ENCODE measurements at regions not wholly inside any gene's neighbourhood (a gene's known extent, or its start where the extent isn't known, plus 50 kb on each side); places are given as distances from the start of the nearest gene placed in this dataset.
"Not testable (repeated sequence)": the region's sequence is repeated elsewhere in the genome, so short reads cannot be mapped to it uniquely, and the experiment has no call there.

GRCh38 chr9:78905387-78905786 lies 608.5 kb downstream of the PSAT1 start:
- DNase-seq (ENCODE audit: extremely low read depth in 1 of 11, low read depth in 9 of 11, low spot score in 4 of 11): no peak

GRCh38 chr9:78905986-78906755 lies 609.2 kb downstream of the PSAT1 start:
- peak in 9 of 11 donors; percentile 13 to 41 (median 23) for DNase-seq (ENCODE audit: extremely low read depth in 1 of 11, low read depth in 9 of 11, low spot score in 4 of 11)

GRCh38 chr9:78909566-78909965 lies 612.6 kb downstream of the PSAT1 start:
- DNase-seq (ENCODE audit: extremely low read depth in 1 of 11, low read depth in 9 of 11, low spot score in 4 of 11): no peak

GRCh38 chr9:78916884-78917283 lies 620.0 kb downstream of the PSAT1 start:
- DNase-seq (ENCODE audit: extremely low read depth in 1 of 11, low read depth in 9 of 11, low spot score in 4 of 11): not testable (repeated sequence)

- no peak for DNase-seq (ENCODE audit: extremely low read depth in 1 of 11, low read depth in 9 of 11, low spot score in 4 of 11)
These were observed 622.1 kb downstream of the PSAT1 start for GRCh38 chr9:78918976-78919375.

GRCh38 chr9:78919701-78920100 lies 622.8 kb downstream of the PSAT1 start:
- no peak for DNase-seq (ENCODE audit: extremely low read depth in 1 of 11, low read depth in 9 of 11, low spot score in 4 of 11)

GRCh38 chr9:78921341-78921740 lies 624.4 kb downstream of the PSAT1 start:
- no peak for DNase-seq (ENCODE audit: extremely low read depth in 1 of 11, low read depth in 9 of 11, low spot score in 4 of 11)

- DNase-seq (ENCODE audit: extremely low read depth in 1 of 11, low read depth in 9 of 11, low spot score in 4 of 11): no peak
These were observed 627.2 kb downstream of the PSAT1 start for GRCh38 chr9:78923966-78924659.

- DNase-seq (ENCODE audit: extremely low read depth in 1 of 11, low read depth in 9 of 11, low spot score in 4 of 11): no peak
These were observed 630.4 kb downstream of the PSAT1 start for GRCh38 chr9:78927099-78927940.

- peak in 10 of 11 donors; percentile 21 to 77 (median 58) for DNase-seq (ENCODE audit: extremely low read depth in 1 of 11, low read depth in 9 of 11, low spot score in 4 of 11)
These were observed 631.9 kb downstream of the PSAT1 start for GRCh38 chr9:78928625-78929405.

- no peak for DNase-seq (ENCODE audit: extremely low read depth in 1 of 11, low read depth in 9 of 11, low spot score in 4 of 11)
These were observed 633.4 kb downstream of the PSAT1 start for GRCh38 chr9:78930281-78930680.

- DNase-seq (ENCODE audit: extremely low read depth in 1 of 11, low read depth in 9 of 11, low spot score in 4 of 11): no peak
These were observed 636.1 kb downstream of the PSAT1 start for GRCh38 chr9:78932849-78933627.

- DNase-seq (ENCODE audit: extremely low read depth in 1 of 11, low read depth in 9 of 11, low spot score in 4 of 11): no peak
These were observed 636.9 kb upstream of the TLE4 start for GRCh38 chr9:78934880-78935279.

- no peak for DNase-seq (ENCODE audit: extremely low read depth in 1 of 11, low read depth in 9 of 11, low spot score in 4 of 11)
These were observed 632.9 kb upstream of the TLE4 start for GRCh38 chr9:78938821-78939220.

- peak in 1 of 11 donors; percentile 25 for DNase-seq (ENCODE audit: extremely low read depth in 1 of 11, low read depth in 9 of 11, low spot score in 4 of 11)
These were observed 632.3 kb upstream of the TLE4 start for GRCh38 chr9:78939311-78940065.

- no peak for DNase-seq (ENCODE audit: extremely low read depth in 1 of 11, low read depth in 9 of 11, low spot score in 4 of 11)
These were observed 631.5 kb upstream of the TLE4 start for GRCh38 chr9:78940121-78940855.

GRCh38 chr9:78954286-78954685 lies 617.5 kb upstream of the TLE4 start:
- DNase-seq (ENCODE audit: extremely low read depth in 1 of 11, low read depth in 9 of 11, low spot score in 4 of 11): no peak
